Adrenal gland (tissue), 5 donors: ENCODE measurements at regions not wholly inside any gene's neighbourhood (a gene's known extent, or its start where the extent isn't known, plus 50 kb on each side); places are given as distances from the start of the nearest gene placed in this dataset.

Experiments used
- POLR2A ChIP-seq, 2 donors: fragments of 450-650 bp; IDR thresholded peaks; one replicate each; pipeline ENCODE4 v1.6.1; 2017; ENCODE audit warnings: antibody characterized with exemption in 2 of 2, mild to moderate bottlenecking in 2 of 2, moderate library complexity in 1 of 2
- TF ChIP-seq, protein P1 (sequence below), 6 experiments: fragments of 450-650 bp in 4 of 6; fragments of 200-600 bp in 2 of 6; sonication (generic) in 1 of 6; IDR thresholded peaks; 1 replicate in 5 of 6; 2 replicates in 1 of 6; pipeline versions ENCODE4 v1.5.1 to v1.8.0; 2016 to 2021; ENCODE audit warnings: antibody characterized with exemption in 6 of 6, mild to moderate bottlenecking in 2 of 6, moderate library complexity in 1 of 6
- donor health status: DM: no; HTN: no; CAD: no.

DNA sequence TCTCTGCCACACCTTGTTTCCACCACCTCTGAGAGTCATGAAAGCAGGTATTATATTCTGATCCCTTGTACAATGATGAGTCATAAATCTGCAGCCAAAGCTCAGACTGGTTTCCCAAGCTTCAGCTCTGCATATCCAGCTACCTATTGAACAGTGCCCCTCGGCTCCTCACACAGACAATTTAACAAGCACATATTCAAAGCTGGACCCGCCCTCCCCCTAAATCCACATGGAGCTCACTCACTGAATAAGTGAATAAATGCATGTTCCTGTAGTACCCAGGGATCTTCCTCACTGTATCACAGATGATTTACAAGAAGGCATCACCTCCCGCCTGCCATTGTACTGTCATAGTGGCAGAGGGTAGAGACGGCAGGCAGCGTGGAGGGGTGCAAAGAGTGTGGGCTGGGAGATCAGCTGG, 516.4 kb downstream of the GRIN2A start:
- TF ChIP-seq, protein P1, sequence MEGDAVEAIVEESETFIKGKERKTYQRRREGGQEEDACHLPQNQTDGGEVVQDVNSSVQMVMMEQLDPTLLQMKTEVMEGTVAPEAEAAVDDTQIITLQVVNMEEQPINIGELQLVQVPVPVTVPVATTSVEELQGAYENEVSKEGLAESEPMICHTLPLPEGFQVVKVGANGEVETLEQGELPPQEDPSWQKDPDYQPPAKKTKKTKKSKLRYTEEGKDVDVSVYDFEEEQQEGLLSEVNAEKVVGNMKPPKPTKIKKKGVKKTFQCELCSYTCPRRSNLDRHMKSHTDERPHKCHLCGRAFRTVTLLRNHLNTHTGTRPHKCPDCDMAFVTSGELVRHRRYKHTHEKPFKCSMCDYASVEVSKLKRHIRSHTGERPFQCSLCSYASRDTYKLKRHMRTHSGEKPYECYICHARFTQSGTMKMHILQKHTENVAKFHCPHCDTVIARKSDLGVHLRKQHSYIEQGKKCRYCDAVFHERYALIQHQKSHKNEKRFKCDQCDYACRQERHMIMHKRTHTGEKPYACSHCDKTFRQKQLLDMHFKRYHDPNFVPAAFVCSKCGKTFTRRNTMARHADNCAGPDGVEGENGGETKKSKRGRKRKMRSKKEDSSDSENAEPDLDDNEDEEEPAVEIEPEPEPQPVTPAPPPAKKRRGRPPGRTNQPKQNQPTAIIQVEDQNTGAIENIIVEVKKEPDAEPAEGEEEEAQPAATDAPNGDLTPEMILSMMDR (IDR thresholded peaks at IDR 0.05): no peak
- no peak for TF ChIP-seq POLR2A (IDR thresholded peaks at IDR 0.05)
